HL-60 (cell line): ENCODE measurements at regions not wholly inside any gene's neighbourhood (a gene's known extent, or its start where the extent isn't known, plus 50 kb on each side); places are given as distances from the start of the nearest gene placed in this dataset.

ENCODE experiments used
- CTCF ChIP-seq: IDR thresholded peaks from one replicate; pipeline ENCODE4 v1.5.1; 2011; ENCODE audit warnings: low read length, control low read depth, inconsistent platforms; ENCODE audit not compliant: insufficient read depth
- POLR2AphosphoS5 ChIP-seq: IDR thresholded peaks from 2 replicates; pipeline ENCODE4 v1.6.1; 2012; ENCODE audit warnings: low read depth
- REST ChIP-seq: IDR thresholded peaks from 2 replicates; pipeline ENCODE4 v1.6.1; 2012; ENCODE audit warnings: low read depth; ENCODE audit not compliant: insufficient replicate concordance
- SPI1 ChIP-seq: IDR thresholded peaks from 2 replicates; pipeline ENCODE4 v1.6.1; 2012; ENCODE audit warnings: low read depth, mild to moderate bottlenecking, borderline replicate concordance

- TF ChIP-seq CTCF (no peak), POLR2AphosphoS5 (no peak), SPI1 (no peak), REST (no peak)
Observed at GRCh38 chr18:68263481-68263880, 451.4 kb downstream of the TMX3 start.
